Prostate gland (tissue), 2 donors: ENCODE measurements at regions not wholly inside any gene's neighbourhood (a gene's known extent, or its start where the extent isn't known, plus 50 kb on each side); places are given as distances from the start of the nearest gene placed in this dataset.
"Not testable (repeated sequence)": the region's sequence is repeated elsewhere in the genome, so short reads cannot be mapped to it uniquely, and the experiment has no call there.

ENCODE experiments used
- DNase-seq: peaks from one replicate; pipeline ENCODE4 v3.0.0-alpha.2; 2019; ENCODE audit warnings: low spot score
- H3K27ac ChIP-seq, 2 donors: fragments of 200-600 bp; sonication (generic); 2 replicates each; pipeline ENCODE4 v1.5.1; 2017 to 2019
- H3K27me3 ChIP-seq: fragments of 200-600 bp; sonication (generic); replicated peaks from 2 replicates; pipeline ENCODE4 v1.5.1; 2019; ENCODE audit not compliant: insufficient read depth
- H3K36me3 ChIP-seq, 2 donors: fragments of 200-600 bp; sonication (generic); 1 replicate in 1 of 2; 2 replicates in 1 of 2; pipeline versions ENCODE4 v1.5.1 to v1.8.1; 2017 to 2019
- H3K4me1 ChIP-seq: fragments of 200-600 bp; sonication (generic); replicated peaks from 2 replicates; pipeline ENCODE4 v1.5.1; 2019
- H3K4me3 ChIP-seq, 2 donors: fragments of 200-600 bp; sonication (generic); 2 replicates each; pipeline ENCODE4 v1.5.1; 2017 to 2019
- H3K9me3 ChIP-seq: fragments of 200-600 bp; sonication (generic); 2 replicates; pipeline ENCODE4 v1.5.1; 2017
- CTCF ChIP-seq, 4 experiments: fragments of 200-600 bp in 2 of 4; fragments of 450-650 bp in 2 of 4; sonication (generic) in 2 of 4; IDR thresholded peaks; 1 replicate in 3 of 4; 2 replicates in 1 of 4; pipeline ENCODE4 v1.5.1; 2016 to 2019; ENCODE audit warnings: antibody characterized with exemption in 4 of 4, mild to moderate bottlenecking in 2 of 4, moderate library complexity in 2 of 4
- POLR2A ChIP-seq: fragments of 450-650 bp; IDR thresholded peaks from one replicate; pipeline ENCODE4 v1.6.1; 2016; ENCODE audit warnings: antibody characterized with exemption, mild to moderate bottlenecking
- POLR2AphosphoS5 ChIP-seq: sonication (generic); formaldehyde crosslinking; IDR thresholded peaks from one replicate; pipeline ENCODE4 v1.6.1; 2017; ENCODE audit warnings: antibody characterized with exemption
- WGBS: methylation state at CpG from one replicate; pipeline ENCODE4 v1.1.5; 2018; 5-methylcytosine and 5-hydroxymethylcytosine counted together
- intact Hi-C: fragments of 100-400 bp; cut with DNase I; formaldehyde crosslinking; loops from one replicate; pipeline ENCODE4 v1.14.2; 2022

GRCh38 chr1:199474738-199475137 is 552.8 kb upstream of the NR5A2 start:
- H3K9me3 ChIP-seq = no peaks in the 10 kb centered on the region
- H3K27me3 ChIP-seq = no peaks in the 10 kb centered on the region
- TF ChIP-seq POLR2AphosphoS5 = no peak
- no peak for TF ChIP-seq CTCF (IDR thresholded peaks at IDR 0.05)
- no peak for TF ChIP-seq POLR2A
- WGBS = 93% methylated on average over 2 of the region's 2 CpGs
- no peaks in the 10 kb centered on the region for H3K4me1 ChIP-seq
- intact Hi-C loops = no loop called here
- no peak overlapping the region for H3K27ac ChIP-seq
- DNase-seq = no peak
- no peak overlapping the region for H3K4me3 ChIP-seq
- H3K36me3 ChIP-seq = no peaks in the 10 kb centered on the region

GRCh38 chr1:199482426-199482825 is 545.1 kb upstream of the NR5A2 start:
- Histone ChIP-seq H3K36me3 (no peaks in the 10 kb centered on the region), H3K4me1 (no peaks in the 10 kb centered on the region), H3K27me3 (no peaks in the 10 kb centered on the region), H3K9me3 (no peaks in the 10 kb centered on the region), H3K4me3 (no peak overlapping the region), H3K27ac (no peak overlapping the region)
- TF ChIP-seq CTCF (IDR thresholded peaks at IDR 0.05) = no peak
- TF ChIP-seq POLR2AphosphoS5 = no peak
- TF ChIP-seq POLR2A = no peak
- intact Hi-C loops = no loop called here
- 88% methylated on average over 4 of the region's 4 CpGs for WGBS
- DNase-seq = no peak

- no peaks in the 10 kb centered on the region for H3K4me1 ChIP-seq
- intact Hi-C loops = no loop called here
- no peak for DNase-seq
- H3K27me3 ChIP-seq = no peaks in the 10 kb centered on the region
- no peaks in the 10 kb centered on the region for H3K9me3 ChIP-seq
- 72% methylated on average over 3 of the region's 3 CpGs for WGBS
- H3K4me3 ChIP-seq = no peak overlapping the region
- no peak overlapping the region for H3K27ac ChIP-seq
- H3K36me3 ChIP-seq = no peaks in the 10 kb centered on the region
- TF ChIP-seq CTCF (IDR thresholded peaks at IDR 0.05) = no peak
- TF ChIP-seq POLR2AphosphoS5 = no peak
- no peak for TF ChIP-seq POLR2A
Observed at GRCh38 chr1:199489594-199489993, 537.9 kb upstream of the NR5A2 start.

GRCh38 chr1:199490769-199491527 is 536.6 kb upstream of the NR5A2 start:
- Histone ChIP-seq H3K4me1 (no peaks in the 10 kb centered on the region), H3K27ac (no peak overlapping the region), H3K4me3 (no peak overlapping the region), H3K36me3 (no peaks in the 10 kb centered on the region), H3K9me3 (no peaks in the 10 kb centered on the region), H3K27me3 (no peaks in the 10 kb centered on the region)
- no peak for TF ChIP-seq CTCF (IDR thresholded peaks at IDR 0.05)
- TF ChIP-seq POLR2A = no peak
- no peak for TF ChIP-seq POLR2AphosphoS5
- WGBS = 86% methylated on average over 2 of the region's 2 CpGs
- no peak for DNase-seq
- intact Hi-C loops = no loop called here

- H3K4me1 ChIP-seq = no peaks in the 10 kb centered on the region
- 70% methylated on average over 3 of the region's 3 CpGs for WGBS
- H3K4me3 ChIP-seq = no peak overlapping the region
- TF ChIP-seq CTCF (IDR thresholded peaks at IDR 0.05) (no peak), POLR2A (no peak), POLR2AphosphoS5 (no peak)
- no peak for DNase-seq
- no peaks in the 10 kb centered on the region for H3K9me3 ChIP-seq
- H3K27ac ChIP-seq = no peak overlapping the region
- no peaks in the 10 kb centered on the region for H3K36me3 ChIP-seq
- intact Hi-C loops = no loop called here
- H3K27me3 ChIP-seq = no peaks in the 10 kb centered on the region
Observed at GRCh38 chr1:199495432-199495831, 532.1 kb upstream of the NR5A2 start.

GRCh38 chr1:199498802-199499201 is 528.7 kb upstream of the NR5A2 start:
- H3K9me3 ChIP-seq, H3K27ac ChIP-seq, H3K36me3 ChIP-seq, H3K4me3 ChIP-seq, H3K4me1 ChIP-seq, DNase-seq, intact Hi-C loops, H3K27me3 ChIP-seq: not testable (repeated sequence)
- 89% methylated on average over 1 of the region's 1 CpG for WGBS
